ENCODE measurements at regions not wholly inside any gene's neighbourhood (a gene's known extent, or its start where the extent isn't known, plus 50 kb on each side); places are given as distances from the start of the nearest gene placed in this dataset.

DNA sequence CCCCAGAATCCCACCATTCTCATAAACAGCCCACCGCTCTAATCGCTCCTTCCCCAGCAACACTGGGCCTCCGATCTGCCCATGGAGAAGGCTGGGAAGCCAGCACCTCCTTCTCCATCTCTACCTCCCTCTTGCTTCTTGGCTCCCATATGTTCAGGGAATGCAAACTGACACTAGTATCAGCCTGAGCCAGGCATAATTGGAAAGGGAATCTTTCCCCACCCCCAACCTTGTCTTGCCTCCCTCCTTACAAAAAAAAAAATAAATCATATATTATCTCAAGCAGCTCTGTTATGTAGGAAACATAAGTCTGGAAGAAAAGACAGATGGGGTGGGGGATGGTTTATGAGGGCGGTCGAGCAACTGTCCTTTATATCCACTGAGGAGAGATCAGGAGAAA lies 127.2 kb downstream of the NAV1 start:
- H3K27ac ChIP-seq, result no peak overlapping the region
- no peaks in the 10 kb centered on the region for H3K4me1 ChIP-seq
- no peak overlapping the region for H3K4me3 ChIP-seq
- no peaks in the 10 kb centered on the region for H3K9me3 ChIP-seq
- DNase-seq (no peak), ATAC-seq (no peak)
- TF ChIP-seq, protein P1, sequence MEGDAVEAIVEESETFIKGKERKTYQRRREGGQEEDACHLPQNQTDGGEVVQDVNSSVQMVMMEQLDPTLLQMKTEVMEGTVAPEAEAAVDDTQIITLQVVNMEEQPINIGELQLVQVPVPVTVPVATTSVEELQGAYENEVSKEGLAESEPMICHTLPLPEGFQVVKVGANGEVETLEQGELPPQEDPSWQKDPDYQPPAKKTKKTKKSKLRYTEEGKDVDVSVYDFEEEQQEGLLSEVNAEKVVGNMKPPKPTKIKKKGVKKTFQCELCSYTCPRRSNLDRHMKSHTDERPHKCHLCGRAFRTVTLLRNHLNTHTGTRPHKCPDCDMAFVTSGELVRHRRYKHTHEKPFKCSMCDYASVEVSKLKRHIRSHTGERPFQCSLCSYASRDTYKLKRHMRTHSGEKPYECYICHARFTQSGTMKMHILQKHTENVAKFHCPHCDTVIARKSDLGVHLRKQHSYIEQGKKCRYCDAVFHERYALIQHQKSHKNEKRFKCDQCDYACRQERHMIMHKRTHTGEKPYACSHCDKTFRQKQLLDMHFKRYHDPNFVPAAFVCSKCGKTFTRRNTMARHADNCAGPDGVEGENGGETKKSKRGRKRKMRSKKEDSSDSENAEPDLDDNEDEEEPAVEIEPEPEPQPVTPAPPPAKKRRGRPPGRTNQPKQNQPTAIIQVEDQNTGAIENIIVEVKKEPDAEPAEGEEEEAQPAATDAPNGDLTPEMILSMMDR (IDR thresholded peaks at IDR 0.05), result no peak
- no peaks in the 10 kb centered on the region for H3K36me3 ChIP-seq
- intact Hi-C loops (cut with DNase I), result no loop called here
- H3K27me3 ChIP-seq, result no peaks in the 10 kb centered on the region

DNA sequence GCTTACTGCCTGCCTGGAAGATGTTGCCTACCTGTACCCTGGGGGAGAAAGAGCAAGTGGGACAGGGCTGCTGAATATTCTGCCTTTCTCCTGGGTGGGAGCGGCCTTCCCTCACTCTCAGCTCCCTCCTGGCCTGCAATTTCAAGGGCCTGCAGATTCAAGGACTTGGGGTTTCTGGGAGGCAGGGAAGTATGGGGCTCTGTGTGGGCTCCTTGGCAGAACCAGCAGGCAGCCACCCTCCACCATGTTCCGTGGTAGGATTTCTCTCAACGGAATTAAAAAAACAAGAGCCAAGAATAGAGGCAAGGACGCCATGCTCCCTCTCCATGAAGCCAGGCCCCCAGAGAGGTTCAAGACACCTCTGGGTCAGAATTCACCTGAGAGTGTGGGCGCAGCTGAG lies 127.7 kb downstream of the NAV1 start:
- intact Hi-C loops (cut with DNase I), result no loop called here
- TF ChIP-seq, protein P1 (IDR thresholded peaks at IDR 0.05), result no peak
- ATAC-seq, result no peak
- no peaks in the 10 kb centered on the region for H3K36me3 ChIP-seq
- no peak for DNase-seq
- H3K4me3 ChIP-seq, result no peak overlapping the region
- H3K4me1 ChIP-seq, result no peaks in the 10 kb centered on the region
- H3K27ac ChIP-seq, result no peak overlapping the region
- H3K27me3 ChIP-seq, result no peaks in the 10 kb centered on the region
- no peaks in the 10 kb centered on the region for H3K9me3 ChIP-seq

DNA sequence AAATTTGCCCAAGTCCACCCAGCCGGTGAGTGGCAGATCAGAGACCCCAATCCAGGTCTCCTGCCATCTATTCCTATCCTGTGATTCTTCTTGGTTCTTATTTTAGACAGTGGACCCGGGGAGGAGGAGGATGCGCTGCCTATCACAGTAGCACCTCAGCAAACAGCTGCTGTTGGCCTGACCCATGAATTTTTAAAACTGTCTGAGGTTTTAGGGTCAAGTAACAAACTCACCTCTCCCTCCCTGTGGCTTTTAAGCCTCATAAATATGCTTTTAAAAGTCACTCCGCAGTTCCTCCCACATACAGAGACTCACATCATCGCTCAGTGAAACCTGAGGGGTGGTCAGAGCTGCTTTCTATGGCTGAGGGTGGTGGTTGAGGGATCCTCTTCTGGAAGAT lies 128.6 kb downstream of the NAV1 start:
- DNase-seq, result no peak
- intact Hi-C loops (cut with DNase I), result no loop called here
- no peaks in the 10 kb centered on the region for H3K27me3 ChIP-seq
- H3K9me3 ChIP-seq, result no peaks in the 10 kb centered on the region
- H3K36me3 ChIP-seq, result no peaks in the 10 kb centered on the region
- H3K4me3 ChIP-seq, result no peak overlapping the region
- no peaks in the 10 kb centered on the region for H3K4me1 ChIP-seq
- TF ChIP-seq, protein P1 (IDR thresholded peaks at IDR 0.05), result no peak
- H3K27ac ChIP-seq, result no peak overlapping the region
- ATAC-seq, result no peak

DNA sequence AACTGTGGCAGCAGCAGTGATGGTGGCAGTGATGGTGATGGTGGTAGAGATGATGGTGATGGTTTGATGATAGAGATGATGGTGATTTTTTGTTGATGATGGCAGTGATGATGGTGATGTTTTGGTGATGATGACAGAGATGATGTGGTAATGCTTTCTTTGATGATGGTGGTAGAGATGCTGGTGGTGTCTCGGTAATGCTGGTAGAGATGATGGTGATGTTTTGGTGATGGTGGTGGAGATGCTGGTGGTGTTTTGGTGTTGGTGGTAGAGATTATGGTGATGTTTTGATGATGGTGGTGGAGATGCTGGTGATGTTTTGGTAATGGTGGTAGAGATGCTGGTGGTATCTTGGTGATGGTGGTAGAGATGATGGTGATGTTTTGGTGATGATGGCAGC lies 131.6 kb downstream of the NAV1 start:
- no peak for ATAC-seq
- no peaks in the 10 kb centered on the region for H3K36me3 ChIP-seq
- H3K27ac ChIP-seq, result no peak overlapping the region
- intact Hi-C loops (cut with DNase I), result no loop called here
- peaks cover under 1 to 9% of the 10 kb centered on the region in 2 donors for H3K4me1 ChIP-seq
- H3K27me3 ChIP-seq, result no peaks in the 10 kb centered on the region
- no peaks in the 10 kb centered on the region for H3K9me3 ChIP-seq
- TF ChIP-seq, protein P1 (IDR thresholded peaks at IDR 0.05), result no peak
- DNase-seq, result no peak
- H3K4me3 ChIP-seq, result no peak overlapping the region

DNA sequence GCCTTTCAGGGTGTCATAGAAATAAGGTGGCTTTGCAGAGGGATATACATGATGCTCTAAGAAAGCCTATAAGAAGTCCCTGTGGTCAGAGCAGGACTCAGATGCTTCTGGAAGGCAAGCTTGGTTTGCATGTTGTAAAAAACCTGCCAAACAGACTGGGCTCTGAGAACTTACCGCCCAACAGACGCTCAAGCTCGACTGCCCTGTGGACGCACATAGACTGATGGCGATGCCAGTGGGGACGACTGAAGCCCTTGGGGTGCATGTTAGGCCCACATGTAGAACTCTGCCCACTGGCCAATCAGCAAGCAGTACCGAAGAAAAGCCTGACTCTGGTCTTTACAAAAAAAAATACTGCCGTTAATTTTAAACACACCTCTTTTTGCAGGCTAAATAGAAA lies 133.8 kb downstream of the NAV1 start:
- Histone ChIP-seq H3K4me3 (no peak overlapping the region), H3K36me3 (no peaks in the 10 kb centered on the region), H3K27me3 (no peaks in the 10 kb centered on the region), H3K4me1 (peaks cover 13 to 21% of the 10 kb centered on the region in 2 donors), H3K27ac (no peak overlapping the region), H3K9me3 (no peaks in the 10 kb centered on the region)
- ATAC-seq, result no peak
- TF ChIP-seq, protein P1 (IDR thresholded peaks at IDR 0.05), result no peak
- intact Hi-C loops (cut with DNase I), result no loop called here
- DNase-seq, result no peak

Measured in left lung (tissue), 4 donors.